NCI-H2081 treated with DMSO at 0.1 percent for 48 hours (cell line): ENCODE measurements at regions not wholly inside any gene's neighbourhood (a gene's known extent, or its start where the extent isn't known, plus 50 kb on each side); places are given as distances from the start of the nearest gene placed in this dataset.

Source experiments
- DNase-seq: peaks from one replicate; lab custom pipeline; 2025; lab: John Stamatoyannopoulos, UW

- DNase-seq: no peak
Observed at GRCh38 chr12:125431516-125431915, 366.3 kb downstream of the AACS start.

GRCh38 chr12:125434131-125434530 lies 368.9 kb downstream of the AACS start:
- no peak for DNase-seq

GRCh38 chr12:125434936-125435443 lies 369.8 kb downstream of the AACS start:
- DNase-seq: no peak

GRCh38 chr12:125435871-125436270 lies 370.6 kb downstream of the AACS start:
- DNase-seq: no peak

GRCh38 chr12:125436686-125437085 lies 371.5 kb downstream of the AACS start:
- DNase-seq: no peak

GRCh38 chr12:125440399-125440798 lies 375.2 kb downstream of the AACS start:
- DNase-seq: no peak

GRCh38 chr12:125443341-125443740 lies 378.1 kb downstream of the AACS start:
- no peak for DNase-seq

GRCh38 chr12:125451408-125451807 lies 386.2 kb downstream of the AACS start:
- no peak for DNase-seq

GRCh38 chr12:125453751-125454150 lies 388.5 kb downstream of the AACS start:
- no peak for DNase-seq

GRCh38 chr12:125454291-125454690 lies 389.1 kb downstream of the AACS start:
- DNase-seq: no peak

- no peak for DNase-seq
Observed at GRCh38 chr12:125454786-125455480, 389.7 kb downstream of the AACS start.

GRCh38 chr12:125455556-125455955 lies 390.3 kb downstream of the AACS start:
- no peak for DNase-seq

GRCh38 chr12:125458552-125459268 lies 393.5 kb downstream of the AACS start:
- DNase-seq: no peak

- DNase-seq: no peak
Observed at GRCh38 chr12:125461831-125462230, 396.6 kb downstream of the AACS start.

GRCh38 chr12:125463386-125463785 lies 398.2 kb downstream of the AACS start:
- DNase-seq: no peak

GRCh38 chr12:125467363-125467762 lies 402.1 kb downstream of the AACS start:
- no peak for DNase-seq

- no peak for DNase-seq
Observed at GRCh38 chr12:125469683-125470082, 404.4 kb downstream of the AACS start.

- no peak for DNase-seq
Observed at GRCh38 chr12:125470838-125471783, 405.9 kb downstream of the AACS start.

GRCh38 chr12:125473501-125473900 lies 408.3 kb downstream of the AACS start:
- no peak for DNase-seq

- no peak for DNase-seq
Observed at GRCh38 chr12:125487336-125487735, 422.1 kb downstream of the AACS start.

- DNase-seq: no peak
Observed at GRCh38 chr12:125491553-125491952, 426.3 kb downstream of the AACS start.
